AG04450 (cell line): ENCODE measurements at regions not wholly inside any gene's neighbourhood (a gene's known extent, or its start where the extent isn't known, plus 50 kb on each side); places are given as distances from the start of the nearest gene placed in this dataset.

Experiments used
- CTCF ChIA-PET: fragments of 300-600, 350-600 bp; formaldehyde crosslinking; extraction: SDS; loops from one replicate; lab custom pipeline; 2022; ENCODE audit warnings: antibody characterized with exemption, inconsistent platforms; lab: Charles Lee
- POLR2A ChIA-PET: fragments of 350-600 bp; formaldehyde crosslinking; extraction: SDS; loops from one replicate; lab custom pipeline; 2021; ENCODE audit warnings: antibody characterized with exemption, inconsistent platforms; lab: Yijun Ruan, JAX
- DNase-seq: peaks from one replicate; pipeline ENCODE4 v3.0.0-alpha.2; 2011; ENCODE audit warnings: low read depth, low spot score
- H3K27ac ChIP-seq: one replicate; pipeline ENCODE4 v1.5.1; 2012; ENCODE audit warnings: low read depth, low read length, control low read depth
- H3K27me3 ChIP-seq: one replicate; pipeline ENCODE4 v1.6.0; 2012; ENCODE audit warnings: low read length; ENCODE audit not compliant: control insufficient read depth, insufficient read depth
- H3K4me3 ChIP-seq: 2 replicates; pipeline ENCODE4 v1.5.1; 2011; ENCODE audit warnings: mild to moderate bottlenecking, low read depth, low read length, control low read depth
- H3K9me3 ChIP-seq: 2 replicates; pipeline ENCODE4 v1.5.1; 2012; ENCODE audit warnings: low read length; ENCODE audit not compliant: control insufficient read depth, insufficient read depth
- TF ChIP-seq, protein P1 (sequence below): IDR thresholded peaks from 2 replicates; pipeline ENCODE4 v1.5.1; 2011; ENCODE audit warnings: low read depth, low read length, control low read depth, inconsistent platforms

DNA sequence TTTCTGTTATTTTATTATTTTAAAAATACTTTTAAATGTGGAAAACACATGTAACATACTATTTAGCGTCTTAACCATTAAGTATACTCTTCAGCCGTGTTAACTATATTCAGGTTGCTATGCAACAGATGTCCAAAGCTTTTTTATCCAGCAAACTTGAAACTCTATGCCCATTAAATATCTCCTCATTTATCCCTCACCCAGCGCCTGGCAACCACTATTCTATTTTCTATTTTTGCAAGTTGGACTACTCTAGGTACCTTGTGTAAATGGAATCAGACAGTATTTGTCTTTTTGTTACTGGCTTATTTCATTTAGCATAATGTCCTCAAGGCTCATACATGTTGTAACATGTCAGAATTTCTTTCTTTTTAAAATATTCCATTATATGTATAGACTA, 174.6 kb downstream of the PCDH10 start:
- POLR2A ChIA-PET: no interaction called here
- CTCF ChIA-PET: no interaction called here
- no peak for DNase-seq
- H3K27me3 ChIP-seq: no peaks in the 10 kb centered on the region
- H3K9me3 ChIP-seq: no peaks in the 10 kb centered on the region
- TF ChIP-seq, protein P1, sequence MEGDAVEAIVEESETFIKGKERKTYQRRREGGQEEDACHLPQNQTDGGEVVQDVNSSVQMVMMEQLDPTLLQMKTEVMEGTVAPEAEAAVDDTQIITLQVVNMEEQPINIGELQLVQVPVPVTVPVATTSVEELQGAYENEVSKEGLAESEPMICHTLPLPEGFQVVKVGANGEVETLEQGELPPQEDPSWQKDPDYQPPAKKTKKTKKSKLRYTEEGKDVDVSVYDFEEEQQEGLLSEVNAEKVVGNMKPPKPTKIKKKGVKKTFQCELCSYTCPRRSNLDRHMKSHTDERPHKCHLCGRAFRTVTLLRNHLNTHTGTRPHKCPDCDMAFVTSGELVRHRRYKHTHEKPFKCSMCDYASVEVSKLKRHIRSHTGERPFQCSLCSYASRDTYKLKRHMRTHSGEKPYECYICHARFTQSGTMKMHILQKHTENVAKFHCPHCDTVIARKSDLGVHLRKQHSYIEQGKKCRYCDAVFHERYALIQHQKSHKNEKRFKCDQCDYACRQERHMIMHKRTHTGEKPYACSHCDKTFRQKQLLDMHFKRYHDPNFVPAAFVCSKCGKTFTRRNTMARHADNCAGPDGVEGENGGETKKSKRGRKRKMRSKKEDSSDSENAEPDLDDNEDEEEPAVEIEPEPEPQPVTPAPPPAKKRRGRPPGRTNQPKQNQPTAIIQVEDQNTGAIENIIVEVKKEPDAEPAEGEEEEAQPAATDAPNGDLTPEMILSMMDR: no peak
- no peak overlapping the region for H3K4me3 ChIP-seq
- no peak overlapping the region for H3K27ac ChIP-seq

DNA sequence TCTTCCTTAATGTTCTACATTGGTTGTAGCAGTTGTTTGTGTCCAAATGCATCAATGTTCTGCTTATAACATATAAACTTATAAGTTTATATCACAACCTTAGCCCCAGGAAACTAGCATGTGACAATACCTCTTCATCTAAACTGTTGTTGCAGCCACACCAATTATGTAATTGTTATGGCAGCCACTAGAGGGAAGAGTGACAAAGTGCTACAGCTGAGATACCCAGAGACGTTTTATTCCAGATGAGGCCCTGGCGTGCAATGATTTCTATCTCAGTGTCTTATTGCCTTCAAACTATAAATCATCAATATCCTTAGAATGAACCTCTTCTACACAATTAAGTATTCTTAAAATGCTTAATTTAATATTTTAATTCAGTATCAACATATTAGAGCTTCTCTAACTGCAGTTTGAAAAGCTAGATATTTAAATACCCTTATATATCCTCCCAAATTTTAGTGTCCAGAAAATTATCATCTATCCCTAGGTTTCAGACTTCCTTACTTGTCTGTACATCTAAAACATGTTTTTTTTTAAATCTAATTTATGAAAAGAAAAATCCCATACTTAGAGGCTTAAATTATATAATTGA, 171.6 kb downstream of the PCDH10 start:
- no peak for DNase-seq
- POLR2A ChIA-PET: no interaction called here
- TF ChIP-seq, protein P1: peak; percentile 64

DNA sequence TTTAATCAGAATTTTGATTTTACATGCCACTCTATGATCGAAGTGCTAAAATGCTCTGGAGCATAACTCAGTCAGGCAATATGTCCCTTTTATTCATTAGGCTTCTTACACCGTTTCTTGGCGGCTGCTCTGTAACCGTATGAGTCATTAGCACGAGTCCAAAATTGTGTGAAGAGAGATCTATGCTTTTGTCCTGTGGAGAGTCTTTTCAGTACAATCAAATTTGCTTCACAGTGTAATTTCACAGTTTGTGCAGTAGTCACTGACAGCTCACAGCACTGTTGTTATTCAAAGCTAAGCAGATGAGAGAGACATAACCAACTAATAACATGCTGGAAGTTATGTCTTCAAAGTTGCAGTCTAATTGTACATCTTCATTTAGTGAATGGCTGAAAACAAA, 167.8 kb downstream of the PCDH10 start:
- ChIA-PET CTCF (no interaction called here), POLR2A (no interaction called here)
- Histone ChIP-seq H3K27me3 (no peaks in the 10 kb centered on the region), H3K27ac (no peak overlapping the region), H3K9me3 (no peaks in the 10 kb centered on the region), H3K4me3 (no peak overlapping the region)
- TF ChIP-seq, protein P1: no peak
- DNase-seq: no peak

More for the DNA sequence above, 171.6 kb downstream of the PCDH10 start:
- no peak overlapping the region for H3K27ac ChIP-seq
- H3K9me3 ChIP-seq: no peaks in the 10 kb centered on the region
- CTCF ChIA-PET: interaction anchor here (1.3 kb wide), 1 partner anchor 174 kb away, joined by 6 read pairs; no protein-coding TSS in a partner anchor
- no peaks in the 10 kb centered on the region for H3K27me3 ChIP-seq
- H3K4me3 ChIP-seq: no peak overlapping the region

DNA sequence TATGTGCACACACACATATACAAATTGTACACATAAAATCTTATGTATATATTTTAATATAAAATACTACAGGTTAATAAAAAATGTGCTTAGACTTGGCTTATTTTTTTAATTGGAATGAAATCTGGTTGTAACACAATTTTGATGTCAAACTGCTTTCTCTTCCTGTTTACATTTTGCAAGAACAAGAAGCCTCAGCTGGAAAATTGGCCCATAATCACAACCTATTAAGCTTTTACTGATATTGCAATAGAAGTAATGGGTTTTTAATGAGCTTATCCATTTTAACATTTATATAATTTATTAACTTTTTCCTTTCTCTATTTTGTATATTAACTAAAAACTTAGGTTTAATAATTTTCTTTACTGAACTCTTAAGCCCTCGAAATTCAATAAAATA, 165.9 kb downstream of the PCDH10 start:
- no peak for DNase-seq
- no peak overlapping the region for H3K4me3 ChIP-seq
- no peaks in the 10 kb centered on the region for H3K27me3 ChIP-seq
- ChIA-PET POLR2A (no interaction called here), CTCF (interaction anchor here (0.6 kb wide), 1 partner anchor 61 kb away, joined by 3 read pairs; no protein-coding TSS in a partner anchor)
- TF ChIP-seq, protein P1: no peak
- H3K9me3 ChIP-seq: no peaks in the 10 kb centered on the region
- H3K27ac ChIP-seq: no peak overlapping the region

DNA sequence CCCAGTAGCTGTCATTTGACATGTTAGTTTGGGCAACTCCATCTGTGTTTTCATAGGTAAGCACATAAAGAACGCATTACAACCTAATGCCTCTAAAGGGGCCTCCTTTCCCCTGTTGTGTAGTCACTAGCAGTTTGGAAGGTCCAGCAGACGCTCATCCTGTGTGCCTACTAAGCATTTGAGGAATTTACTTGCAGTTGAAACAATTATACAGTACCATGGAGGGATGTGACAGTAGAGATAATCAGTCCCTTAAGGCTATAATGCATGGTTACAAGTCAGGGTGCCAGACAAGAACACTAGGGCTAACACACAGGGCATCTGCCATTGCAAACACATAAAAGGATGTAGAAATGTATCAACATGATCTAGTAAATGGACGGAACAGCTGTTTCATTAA, 138.3 kb downstream of the PCDH10 start:
- TF ChIP-seq, protein P1: no peak
- CTCF ChIA-PET: no interaction called here
- POLR2A ChIA-PET: no interaction called here
- Histone ChIP-seq H3K27me3 (no peaks in the 10 kb centered on the region), H3K27ac (no peak overlapping the region), H3K4me3 (no peak overlapping the region), H3K9me3 (no peaks in the 10 kb centered on the region)
- no peak for DNase-seq
